ENCODE measurements at regions not wholly inside any gene's neighbourhood (a gene's known extent, or its start where the extent isn't known, plus 50 kb on each side); places are given as distances from the start of the nearest gene placed in this dataset.

GRCh38 chr19:34023381-34023780 is 148.9 kb upstream of the LSM14A start:
- intact Hi-C loops (cut with micrococcal nuclease; ENCODE audit: unreplicated experiment), result no loop called here
- no peak for DNase-seq (ENCODE audit: low spot score)
- CTCF ChIA-PET, result no interaction called here
- no TSS peak for BruUV-seq (replicated peaks)
- no peaks in the 10 kb centered on the region for H3K4me1 ChIP-seq (ENCODE audit: insufficient read depth, low read length, poor library complexity, severe bottlenecking)
- no peaks in the 10 kb centered on the region for H3K36me3 ChIP-seq (ENCODE audit: insufficient read depth, low read length, poor library complexity, severe bottlenecking)
- H3K9me3 ChIP-seq (ENCODE audit: low read depth, low read length, poor library complexity, severe bottlenecking), result peaks cover 13% of the 10 kb centered on the region
- no peak overlapping the region for H3K27ac ChIP-seq (ENCODE audit: low read depth, low read length, poor library complexity, severe bottlenecking)
- H3K27me3 ChIP-seq (replicated peaks; ENCODE audit: insufficient read depth, low read depth, low read length, poor library complexity), result peaks cover 35% of the 10 kb centered on the region
- POLR2A ChIA-PET (ENCODE audit: low non-redundant PET), result no interaction called here
- no peak overlapping the region for H3K4me3 ChIP-seq (ENCODE audit: low read depth, low read length, poor library complexity, severe bottlenecking)
- TF ChIP-seq CTCF (conservative IDR thresholded peaks at IDR 0.05; ENCODE audit: low read depth, low read length), result no peak
- TF ChIP-seq EZH2 (IDR thresholded peaks at IDR 0.05; ENCODE audit: borderline replicate concordance, low read depth, low read length, poor library complexity, severe bottlenecking), result no peak

- Histone ChIP-seq H3K27ac (ENCODE audit: low read depth, low read length, poor library complexity, severe bottlenecking) (no peak overlapping the region), H3K4me3 (ENCODE audit: low read depth, low read length, poor library complexity, severe bottlenecking) (no peak overlapping the region), H3K27me3 (replicated peaks; ENCODE audit: insufficient read depth, low read depth, low read length, poor library complexity) (peaks cover 4% of the 10 kb centered on the region), H3K9me3 (ENCODE audit: low read depth, low read length, poor library complexity, severe bottlenecking) (no peaks in the 10 kb centered on the region), H3K36me3 (ENCODE audit: insufficient read depth, low read length, poor library complexity, severe bottlenecking) (no peaks in the 10 kb centered on the region), H3K4me1 (ENCODE audit: insufficient read depth, low read length, poor library complexity, severe bottlenecking) (no peaks in the 10 kb centered on the region)
- no TSS peak for BruUV-seq (replicated peaks)
- intact Hi-C loops (cut with micrococcal nuclease; ENCODE audit: unreplicated experiment), result no loop called here
- DNase-seq (ENCODE audit: low spot score), result no peak
- POLR2A ChIA-PET (ENCODE audit: low non-redundant PET), result no interaction called here
- TF ChIP-seq CTCF (conservative IDR thresholded peaks at IDR 0.05; ENCODE audit: low read depth, low read length) (no peak), EZH2 (IDR thresholded peaks at IDR 0.05; ENCODE audit: borderline replicate concordance, low read depth, low read length, poor library complexity, severe bottlenecking) (no peak)
- CTCF ChIA-PET, result no interaction called here
Observed at GRCh38 chr19:34033880-34034279, 138.4 kb upstream of the LSM14A start.

GRCh38 chr19:34034318-34034846 is 137.9 kb upstream of the LSM14A start:
- ChIA-PET CTCF (no interaction called here), POLR2A (ENCODE audit: low non-redundant PET) (no interaction called here)

More at GRCh38 chr19:34034318-34034846, 137.9 kb upstream of the LSM14A start:
- Histone ChIP-seq H3K4me3 (ENCODE audit: low read depth, low read length, poor library complexity, severe bottlenecking) (no peak overlapping the region), H3K27ac (ENCODE audit: low read depth, low read length, poor library complexity, severe bottlenecking) (no peak overlapping the region), H3K4me1 (ENCODE audit: insufficient read depth, low read length, poor library complexity, severe bottlenecking) (no peaks in the 10 kb centered on the region), H3K27me3 (replicated peaks; ENCODE audit: insufficient read depth, low read depth, low read length, poor library complexity) (peaks cover 4% of the 10 kb centered on the region), H3K9me3 (ENCODE audit: low read depth, low read length, poor library complexity, severe bottlenecking) (no peaks in the 10 kb centered on the region), H3K36me3 (ENCODE audit: insufficient read depth, low read length, poor library complexity, severe bottlenecking) (no peaks in the 10 kb centered on the region)
- no peak for DNase-seq (ENCODE audit: low spot score)
- TF ChIP-seq EZH2 (IDR thresholded peaks at IDR 0.05; ENCODE audit: borderline replicate concordance, low read depth, low read length, poor library complexity, severe bottlenecking) (no peak), CTCF (conservative IDR thresholded peaks at IDR 0.05; ENCODE audit: low read depth, low read length) (no peak)
- intact Hi-C loops (cut with micrococcal nuclease; ENCODE audit: unreplicated experiment), result no loop called here
- no TSS peak for BruUV-seq (replicated peaks)

Measured in A673 (cell line).